ENCODE measurements at regions not wholly inside any gene's neighbourhood (a gene's known extent, or its start where the extent isn't known, plus 50 kb on each side); places are given as distances from the start of the nearest gene placed in this dataset.

DNA sequence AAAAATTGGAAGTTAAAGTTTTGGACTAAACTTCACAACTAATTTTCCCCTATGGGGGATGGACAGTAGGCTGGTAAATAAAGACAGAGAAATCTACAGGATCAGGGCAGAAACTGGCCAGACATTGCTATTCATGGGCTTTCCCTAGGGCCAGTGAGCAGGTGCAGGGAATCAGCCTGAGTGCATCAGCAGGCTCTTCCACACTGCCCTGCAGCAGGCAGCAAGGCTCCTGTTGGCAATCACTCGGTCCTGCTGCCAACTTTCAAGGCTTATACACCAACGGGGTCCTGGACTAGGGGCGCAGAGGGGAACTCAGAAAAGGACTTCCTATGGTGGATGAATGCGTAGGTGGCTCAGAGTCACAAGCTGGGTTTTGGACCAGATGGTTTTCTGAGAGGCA lies 59.8 kb upstream of the NHSL1 start (continued):
- TF ChIP-seq, protein P1, sequence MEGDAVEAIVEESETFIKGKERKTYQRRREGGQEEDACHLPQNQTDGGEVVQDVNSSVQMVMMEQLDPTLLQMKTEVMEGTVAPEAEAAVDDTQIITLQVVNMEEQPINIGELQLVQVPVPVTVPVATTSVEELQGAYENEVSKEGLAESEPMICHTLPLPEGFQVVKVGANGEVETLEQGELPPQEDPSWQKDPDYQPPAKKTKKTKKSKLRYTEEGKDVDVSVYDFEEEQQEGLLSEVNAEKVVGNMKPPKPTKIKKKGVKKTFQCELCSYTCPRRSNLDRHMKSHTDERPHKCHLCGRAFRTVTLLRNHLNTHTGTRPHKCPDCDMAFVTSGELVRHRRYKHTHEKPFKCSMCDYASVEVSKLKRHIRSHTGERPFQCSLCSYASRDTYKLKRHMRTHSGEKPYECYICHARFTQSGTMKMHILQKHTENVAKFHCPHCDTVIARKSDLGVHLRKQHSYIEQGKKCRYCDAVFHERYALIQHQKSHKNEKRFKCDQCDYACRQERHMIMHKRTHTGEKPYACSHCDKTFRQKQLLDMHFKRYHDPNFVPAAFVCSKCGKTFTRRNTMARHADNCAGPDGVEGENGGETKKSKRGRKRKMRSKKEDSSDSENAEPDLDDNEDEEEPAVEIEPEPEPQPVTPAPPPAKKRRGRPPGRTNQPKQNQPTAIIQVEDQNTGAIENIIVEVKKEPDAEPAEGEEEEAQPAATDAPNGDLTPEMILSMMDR (conservative IDR thresholded peaks at IDR 0.05; ENCODE audit: low read depth in 2 of 2): no peak
- TF ChIP-seq EZH2phosphoT487 (IDR thresholded peaks at IDR 0.05; ENCODE audit: unreplicated experiment) (no peak), NANOG (IDR thresholded peaks at IDR 0.05; ENCODE audit: borderline replicate concordance) (no peak), JUNB (IDR thresholded peaks at IDR 0.05; ENCODE audit: unreplicated experiment) (no peak)

DNA sequence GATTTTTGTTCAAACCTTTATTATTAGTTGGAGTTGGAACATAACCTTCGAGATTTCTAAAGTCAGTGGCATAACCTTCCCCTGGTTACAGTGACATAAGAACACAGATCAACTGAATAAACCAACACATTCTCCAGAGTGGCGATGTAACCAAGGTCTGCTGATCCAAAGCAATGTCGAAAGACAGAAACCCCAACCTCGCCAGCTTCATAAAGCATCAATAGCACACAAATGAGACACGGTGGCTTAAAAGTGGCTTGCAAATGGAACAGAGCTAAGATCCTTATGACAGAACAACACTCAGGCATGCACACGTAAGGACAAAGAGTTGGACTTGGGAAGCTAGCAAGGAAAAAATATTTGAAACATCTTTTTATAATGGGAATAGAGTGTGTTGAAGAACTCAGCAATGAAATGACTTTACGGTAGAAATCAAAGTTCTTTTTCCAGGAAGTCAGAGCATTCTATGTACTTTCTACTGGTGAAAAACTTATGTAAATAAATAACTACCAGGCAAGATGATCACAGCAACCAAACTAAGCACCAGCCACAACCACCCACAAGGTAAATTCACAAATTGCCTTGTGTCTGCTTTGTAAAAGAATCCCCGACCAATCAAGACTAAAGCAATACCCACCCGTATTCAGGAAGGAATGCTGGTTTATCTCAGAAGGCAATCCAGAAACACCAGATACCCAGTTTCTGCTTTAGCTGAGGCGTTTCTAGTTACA lies 61.0 kb upstream of the NHSL1 start:
- Mint-ChIP-seq H3K36me3 (ENCODE audit: low read depth) (no peaks in the 10 kb centered on the region), H3K9me3 (no peaks in the 10 kb centered on the region), H3K4me1 (peaks cover 49% of the 10 kb centered on the region), H3K27me3 (ENCODE audit: insufficient read depth, low read depth, poor library complexity) (peaks cover 2% of the 10 kb centered on the region), H3K27ac (no peak overlapping the region), H3K4me3 (no peak overlapping the region)
- H4K20me1 ChIP-seq (replicated peaks; ENCODE audit: insufficient read depth): no peaks in the 10 kb centered on the region
- no peaks in the 10 kb centered on the region for H3K9me2 ChIP-seq (ENCODE audit: insufficient read depth)
- no peaks in the 10 kb centered on the region for H3F3A ChIP-seq (replicated peaks; ENCODE audit: low read depth)
- no peak for TF ChIP-seq ETS1 (IDR thresholded peaks at IDR 0.05)
- no peak for TF ChIP-seq POLR2AphosphoS5 (IDR thresholded peaks at IDR 0.05; ENCODE audit: low read depth)
- peaks cover 53% of the 10 kb centered on the region for H3K79me2 ChIP-seq (replicated peaks; ENCODE audit: insufficient read depth)
- ATAC-seq (no peak; the same call in 1 of the 3 replicates), DNase-seq (ENCODE audit: low spot score) (no peak)
- H2AFZ ChIP-seq: no peak overlapping the region
- H3K4me3 ChIP-seq: no peak overlapping the region
- H3K27ac ChIP-seq (ENCODE audit: low read depth): no peak overlapping the region
- no peaks in the 10 kb centered on the region for H3K36me3 ChIP-seq (ENCODE audit: insufficient read depth)
- H3K4me1 ChIP-seq (ENCODE audit: insufficient read depth): peaks cover 26% of the 10 kb centered on the region
- H3K27me3 ChIP-seq (ENCODE audit: insufficient read depth): no peaks in the 10 kb centered on the region
- H3K4me2 ChIP-seq: no peak overlapping the region

- ATAC-seq: no peak
- TF ChIP-seq STAT1 (IDR thresholded peaks at IDR 0.05; ENCODE audit: unreplicated experiment) (no peak), ZNF331 (CRISPR knock-in tag; IDR thresholded peaks at IDR 0.05; ENCODE audit: low read depth) (no peak), NANOG (IDR thresholded peaks at IDR 0.05; ENCODE audit: borderline replicate concordance) (no peak)
- TF ChIP-seq, protein P2, sequence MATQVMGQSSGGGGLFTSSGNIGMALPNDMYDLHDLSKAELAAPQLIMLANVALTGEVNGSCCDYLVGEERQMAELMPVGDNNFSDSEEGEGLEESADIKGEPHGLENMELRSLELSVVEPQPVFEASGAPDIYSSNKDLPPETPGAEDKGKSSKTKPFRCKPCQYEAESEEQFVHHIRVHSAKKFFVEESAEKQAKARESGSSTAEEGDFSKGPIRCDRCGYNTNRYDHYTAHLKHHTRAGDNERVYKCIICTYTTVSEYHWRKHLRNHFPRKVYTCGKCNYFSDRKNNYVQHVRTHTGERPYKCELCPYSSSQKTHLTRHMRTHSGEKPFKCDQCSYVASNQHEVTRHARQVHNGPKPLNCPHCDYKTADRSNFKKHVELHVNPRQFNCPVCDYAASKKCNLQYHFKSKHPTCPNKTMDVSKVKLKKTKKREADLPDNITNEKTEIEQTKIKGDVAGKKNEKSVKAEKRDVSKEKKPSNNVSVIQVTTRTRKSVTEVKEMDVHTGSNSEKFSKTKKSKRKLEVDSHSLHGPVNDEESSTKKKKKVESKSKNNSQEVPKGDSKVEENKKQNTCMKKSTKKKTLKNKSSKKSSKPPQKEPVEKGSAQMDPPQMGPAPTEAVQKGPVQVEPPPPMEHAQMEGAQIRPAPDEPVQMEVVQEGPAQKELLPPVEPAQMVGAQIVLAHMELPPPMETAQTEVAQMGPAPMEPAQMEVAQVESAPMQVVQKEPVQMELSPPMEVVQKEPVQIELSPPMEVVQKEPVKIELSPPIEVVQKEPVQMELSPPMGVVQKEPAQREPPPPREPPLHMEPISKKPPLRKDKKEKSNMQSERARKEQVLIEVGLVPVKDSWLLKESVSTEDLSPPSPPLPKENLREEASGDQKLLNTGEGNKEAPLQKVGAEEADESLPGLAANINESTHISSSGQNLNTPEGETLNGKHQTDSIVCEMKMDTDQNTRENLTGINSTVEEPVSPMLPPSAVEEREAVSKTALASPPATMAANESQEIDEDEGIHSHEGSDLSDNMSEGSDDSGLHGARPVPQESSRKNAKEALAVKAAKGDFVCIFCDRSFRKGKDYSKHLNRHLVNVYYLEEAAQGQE (IDR thresholded peaks at IDR 0.05; ENCODE audit: unreplicated experiment): no peak
These were observed 63.4 kb upstream of the NHSL1 start for GRCh38 chr6:138562691-138563090.

More at GRCh38 chr6:138562691-138563090, 63.4 kb upstream of the NHSL1 start:
- Histone ChIP-seq H2AFZ (no peak overlapping the region), H3K4me3 (no peak overlapping the region), H3K79me2 (replicated peaks; ENCODE audit: insufficient read depth) (peaks cover 65% of the 10 kb centered on the region), H3K4me1 (ENCODE audit: insufficient read depth) (peaks cover 14% of the 10 kb centered on the region), H3K9me2 (ENCODE audit: insufficient read depth) (no peaks in the 10 kb centered on the region), H3K36me3 (ENCODE audit: insufficient read depth) (no peaks in the 10 kb centered on the region), H3K4me2 (no peak overlapping the region), H3K27ac (ENCODE audit: low read depth) (no peak overlapping the region), H3K27me3 (ENCODE audit: insufficient read depth) (no peaks in the 10 kb centered on the region), H3F3A (replicated peaks; ENCODE audit: low read depth) (no peaks in the 10 kb centered on the region), H4K20me1 (replicated peaks; ENCODE audit: insufficient read depth) (no peaks in the 10 kb centered on the region)
- Mint-ChIP-seq H3K36me3 (ENCODE audit: low read depth) (no peaks in the 10 kb centered on the region), H3K4me1 (peaks cover 28% of the 10 kb centered on the region), H3K9me3 (no peaks in the 10 kb centered on the region), H3K4me3 (no peak overlapping the region), H3K27ac (no peak overlapping the region), H3K27me3 (ENCODE audit: insufficient read depth, low read depth, poor library complexity) (no peaks in the 10 kb centered on the region)
- no peak for DNase-seq (ENCODE audit: low spot score)

Measured in GM23338 (cell line).